NT2/D1 (cell line): ENCODE measurements at regions not wholly inside any gene's neighbourhood (a gene's known extent, or its start where the extent isn't known, plus 50 kb on each side); places are given as distances from the start of the nearest gene placed in this dataset.

Experiments used
- DNase-seq: peaks from one replicate; pipeline ENCODE4 v3.0.0-alpha.2; 2011; ENCODE audit warnings: low read depth, low spot score
- H3K27me3 ChIP-seq: 2 replicates; pipeline ENCODE4 v1.6.0; 2011; ENCODE audit warnings: mild to moderate bottlenecking; ENCODE audit not compliant: insufficient read length, insufficient read depth
- H3K36me3 ChIP-seq: 2 replicates; pipeline ENCODE4 v1.6.1; 2011; ENCODE audit warnings: mild to moderate bottlenecking, low read length, mixed read lengths; ENCODE audit not compliant: insufficient read depth, insufficient read length
- H3K4me1 ChIP-seq: 2 replicates; pipeline ENCODE4 v1.5.1; 2011; ENCODE audit not compliant: insufficient read depth, insufficient read length
- H3K4me3 ChIP-seq: 2 replicates; pipeline ENCODE4 v1.5.1; 2011; ENCODE audit warnings: low read depth; ENCODE audit not compliant: insufficient read length
- H3K9ac ChIP-seq: 2 replicates; pipeline ENCODE4 v1.6.0; 2011; ENCODE audit warnings: low read depth; ENCODE audit not compliant: insufficient read length
- H3K9me3 ChIP-seq: 2 replicates; pipeline ENCODE4 v1.5.1; 2011; ENCODE audit warnings: mild to moderate bottlenecking, low read length; ENCODE audit not compliant: insufficient read depth
- SUZ12 ChIP-seq: IDR thresholded peaks from 2 replicates; pipeline ENCODE4 v1.6.1; 2011; ENCODE audit not compliant: insufficient read length, insufficient read depth; ENCODE audit errors: extremely low read depth
- YY1 ChIP-seq: IDR thresholded peaks from 2 replicates; pipeline ENCODE4 v1.6.1; 2011; ENCODE audit not compliant: insufficient read length, insufficient read depth
- ZNF274 ChIP-seq: IDR thresholded peaks from 2 replicates; pipeline ENCODE4 v1.6.1; 2011; ENCODE audit warnings: mild to moderate bottlenecking, low read depth, low read length

- no peaks in the 10 kb centered on the region for H3K9me3 ChIP-seq
- no peaks in the 10 kb centered on the region for H3K4me1 ChIP-seq
- TF ChIP-seq ZNF274 (no peak), SUZ12 (no peak), YY1 (no peak)
- H3K36me3 ChIP-seq = no peaks in the 10 kb centered on the region
- no peak for DNase-seq
- H3K27me3 ChIP-seq = no peaks in the 10 kb centered on the region
- H3K4me3 ChIP-seq = no peak overlapping the region
- H3K9ac ChIP-seq = no peak overlapping the region
Observed at GRCh38 chr21:41558842-41559241, 50.9 kb upstream of the TMPRSS2 start.

- TF ChIP-seq ZNF274 (no peak), SUZ12 (no peak), YY1 (no peak)
- Histone ChIP-seq H3K4me1 (no peaks in the 10 kb centered on the region), H3K4me3 (no peak overlapping the region), H3K9ac (no peak overlapping the region), H3K9me3 (no peaks in the 10 kb centered on the region), H3K27me3 (no peaks in the 10 kb centered on the region), H3K36me3 (no peaks in the 10 kb centered on the region)
- no peak for DNase-seq
Observed at GRCh38 chr21:41557884-41558283, 49.9 kb upstream of the TMPRSS2 start.
